SK-N-MC (cell line): ENCODE measurements at regions not wholly inside any gene's neighbourhood (a gene's known extent, or its start where the extent isn't known, plus 50 kb on each side); places are given as distances from the start of the nearest gene placed in this dataset.

Source experiments
- DNase-seq: peaks from one replicate; pipeline ENCODE4 v3.0.0-alpha.2; 2011; ENCODE audit warnings: low read depth, low spot score
- H3K27ac ChIP-seq: fragments of 200-600 bp; sonication (generic); 2 replicates; pipeline ENCODE4 v1.5.1; 2016; ENCODE audit warnings: mixed run types
- H3K36me3 ChIP-seq: fragments of 200-600 bp; sonication (generic); 2 replicates; pipeline ENCODE4 v1.6.1; 2017; ENCODE audit warnings: antibody characterized with exemption, low read length, mixed read lengths; ENCODE audit not compliant: insufficient read depth
- H3K4me3 ChIP-seq: fragments of 200-600 bp; sonication (generic); 2 replicates; pipeline ENCODE4 v1.5.1; 2016
- H3K9ac ChIP-seq: fragments of 200-600 bp; sonication (generic); 2 replicates; pipeline ENCODE4 v1.8.0; 2017; ENCODE audit warnings: mixed run types, mixed read lengths; ENCODE audit not compliant: insufficient read length
- H3K9me3 ChIP-seq: fragments of 200-600 bp; sonication (generic); 2 replicates; pipeline ENCODE4 v1.6.1; 2017; ENCODE audit warnings: low read depth, mild to moderate bottlenecking, antibody characterized with exemption, low read length, moderate library complexity, mixed read lengths
- EZH2 ChIP-seq: fragments of 200-600 bp; sonication (generic); IDR thresholded peaks from one replicate; pipeline ENCODE4 v1.6.1; 2017; ENCODE audit warnings: antibody characterized with exemption
- FOXP2 ChIP-seq: optimal IDR thresholded peaks from 2 replicates; pipeline ENCODE3; 2011; ENCODE audit warnings: mild to moderate bottlenecking, moderate library complexity; ENCODE audit not compliant: insufficient read depth; ENCODE audit errors: extremely low read length, control extremely low read depth
- POLR2AphosphoS5 ChIP-seq: IDR thresholded peaks from 2 replicates; pipeline ENCODE4 v1.6.1; 2012; ENCODE audit warnings: mild to moderate bottlenecking, low read depth, low read length, borderline replicate concordance

- Histone ChIP-seq H3K36me3 (no peaks in the 10 kb centered on the region), H3K4me3 (no peak overlapping the region), H3K27ac (no peak overlapping the region), H3K9ac (no peak overlapping the region), H3K9me3 (no peaks in the 10 kb centered on the region)
- no peak for DNase-seq
- TF ChIP-seq EZH2 (no peak), FOXP2 (no peak), POLR2AphosphoS5 (no peak)
These were observed 273.8 kb downstream of the RPS6KC1 start for GRCh38 chr1:213324859-213325258.

GRCh38 chr1:213325482-213325881, 274.4 kb downstream of the RPS6KC1 start:
- H3K9ac ChIP-seq = no peak overlapping the region
- H3K4me3 ChIP-seq = no peak overlapping the region
- no peak for DNase-seq
- no peaks in the 10 kb centered on the region for H3K9me3 ChIP-seq
- no peak for TF ChIP-seq FOXP2
- TF ChIP-seq EZH2 = no peak
- no peak for TF ChIP-seq POLR2AphosphoS5
- no peaks in the 10 kb centered on the region for H3K36me3 ChIP-seq
- no peak overlapping the region for H3K27ac ChIP-seq

GRCh38 chr1:213326281-213327016, 275.4 kb downstream of the RPS6KC1 start:
- H3K9me3 ChIP-seq = no peaks in the 10 kb centered on the region
- DNase-seq = no peak
- no peaks in the 10 kb centered on the region for H3K36me3 ChIP-seq
- H3K27ac ChIP-seq = no peak overlapping the region
- no peak for TF ChIP-seq POLR2AphosphoS5
- no peak for TF ChIP-seq EZH2
- TF ChIP-seq FOXP2 = no peak
- no peak overlapping the region for H3K4me3 ChIP-seq
- H3K9ac ChIP-seq = no peak overlapping the region

- H3K27ac ChIP-seq = no peak overlapping the region
- H3K4me3 ChIP-seq = no peak overlapping the region
- no peaks in the 10 kb centered on the region for H3K36me3 ChIP-seq
- no peak for DNase-seq
- TF ChIP-seq FOXP2 = no peak
- TF ChIP-seq EZH2 = no peak
- no peak for TF ChIP-seq POLR2AphosphoS5
- no peak overlapping the region for H3K9ac ChIP-seq
- no peaks in the 10 kb centered on the region for H3K9me3 ChIP-seq
These were observed 276.1 kb downstream of the RPS6KC1 start for GRCh38 chr1:213327017-213327667.

- no peak for DNase-seq
- Histone ChIP-seq H3K4me3 (no peak overlapping the region), H3K36me3 (no peaks in the 10 kb centered on the region), H3K9ac (no peak overlapping the region), H3K9me3 (no peaks in the 10 kb centered on the region), H3K27ac (no peak overlapping the region)
- TF ChIP-seq FOXP2 = no peak
- no peak for TF ChIP-seq EZH2
- no peak for TF ChIP-seq POLR2AphosphoS5
These were observed 278.5 kb downstream of the RPS6KC1 start for GRCh38 chr1:213329406-213330008.

GRCh38 chr1:213330281-213330680, 279.2 kb downstream of the RPS6KC1 start:
- Histone ChIP-seq H3K4me3 (no peak overlapping the region), H3K9ac (no peak overlapping the region), H3K9me3 (no peaks in the 10 kb centered on the region), H3K36me3 (no peaks in the 10 kb centered on the region), H3K27ac (no peak overlapping the region)
- no peak for DNase-seq
- TF ChIP-seq FOXP2 (no peak), POLR2AphosphoS5 (no peak), EZH2 (no peak)

GRCh38 chr1:213331631-213332175, 280.7 kb downstream of the RPS6KC1 start:
- Histone ChIP-seq H3K9me3 (no peaks in the 10 kb centered on the region), H3K27ac (no peak overlapping the region), H3K9ac (no peak overlapping the region), H3K4me3 (no peak overlapping the region), H3K36me3 (no peaks in the 10 kb centered on the region)
- no peak for DNase-seq
- TF ChIP-seq POLR2AphosphoS5 (no peak), EZH2 (no peak), FOXP2 (no peak)

GRCh38 chr1:213332491-213332890, 281.4 kb downstream of the RPS6KC1 start:
- Histone ChIP-seq H3K9ac (no peak overlapping the region), H3K9me3 (no peaks in the 10 kb centered on the region), H3K4me3 (no peak overlapping the region), H3K27ac (no peak overlapping the region), H3K36me3 (no peaks in the 10 kb centered on the region)
- TF ChIP-seq FOXP2 (no peak), POLR2AphosphoS5 (no peak), EZH2 (no peak)
- no peak for DNase-seq

- Histone ChIP-seq H3K9me3 (no peaks in the 10 kb centered on the region), H3K9ac (no peak overlapping the region), H3K36me3 (no peaks in the 10 kb centered on the region), H3K4me3 (no peak overlapping the region), H3K27ac (no peak overlapping the region)
- TF ChIP-seq POLR2AphosphoS5 = no peak
- TF ChIP-seq EZH2 = no peak
- no peak for TF ChIP-seq FOXP2
- DNase-seq = no peak
These were observed 282.1 kb downstream of the RPS6KC1 start for GRCh38 chr1:213333121-213333520.
